ENCODE measurements at regions not wholly inside any gene's neighbourhood (a gene's known extent, or its start where the extent isn't known, plus 50 kb on each side); places are given as distances from the start of the nearest gene placed in this dataset.
A peak's percentile ranks its signal among the peaks of the same experiment; 100 is the strongest.

DNA sequence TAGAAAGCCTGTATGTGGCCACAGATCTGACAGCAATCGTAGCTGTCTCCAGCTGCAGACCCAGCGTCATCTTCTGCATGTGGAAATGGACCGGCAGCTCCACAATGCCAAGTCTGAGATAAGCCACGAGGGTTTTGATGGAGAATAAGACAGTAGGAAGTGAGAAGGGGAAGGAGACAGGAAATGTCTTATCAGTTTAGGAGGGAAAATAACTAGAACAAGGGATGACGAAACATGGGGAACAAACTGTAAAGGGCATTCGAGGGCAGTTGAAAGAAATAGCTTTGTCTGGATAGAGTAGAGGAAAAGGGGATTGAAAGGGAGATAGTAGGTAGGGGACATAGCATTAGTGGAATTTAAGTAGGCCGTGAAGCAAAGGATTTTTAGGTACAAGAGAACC is 74.0 kb upstream of the CTTNBP2NL start (continued):
- TF ChIP-seq VEZF1 (CRISPR knock-in tag; IDR thresholded peaks at IDR 0.05) (0 out of 2 replicates have a peak, but pooled peaks have one; percentile 19), SIN3A (IDR thresholded peaks at IDR 0.05; ENCODE audit: borderline replicate concordance in 2 of 2, control insufficient read depth in 1 of 2, low read depth in 2 of 2, low read length in 2 of 2) (no peak), NCOA1 (IDR thresholded peaks at IDR 0.05; ENCODE audit: low read depth) (no peak; the same call in 1 of the 2 replicates), ETV6 (IDR thresholded peaks at IDR 0.05; ENCODE audit: borderline replicate concordance in 1 of 2, low read depth in 2 of 2, low read length in 1 of 2) (peak; percentile 91 to 92), ETV6 (CRISPR knock-in tag; IDR thresholded peaks at IDR 0.05; ENCODE audit: borderline replicate concordance) (no peak), IRF9 (tag; IDR thresholded peaks at IDR 0.05) (peak; percentile 66; the same call in 1 of the 2 replicates), ZNF311 (CRISPR knock-in tag; IDR thresholded peaks at IDR 0.05) (peak; percentile 53; the same call in 1 of the 2 replicates), MCM2 (IDR thresholded peaks at IDR 0.05; ENCODE audit: low read depth) (no peak), SMARCA4 (IDR thresholded peaks at IDR 0.05) (peak; percentile 56; the same call in 1 of the 2 replicates), MTA2 (IDR thresholded peaks at IDR 0.05; ENCODE audit: low read depth) (no peak), ZNF384 (IDR thresholded peaks at IDR 0.05; ENCODE audit: low read depth, low read length) (no peak), SIN3B (IDR thresholded peaks at IDR 0.05; ENCODE audit: low read depth) (no peak)
- TF ChIP-seq, protein P1, sequence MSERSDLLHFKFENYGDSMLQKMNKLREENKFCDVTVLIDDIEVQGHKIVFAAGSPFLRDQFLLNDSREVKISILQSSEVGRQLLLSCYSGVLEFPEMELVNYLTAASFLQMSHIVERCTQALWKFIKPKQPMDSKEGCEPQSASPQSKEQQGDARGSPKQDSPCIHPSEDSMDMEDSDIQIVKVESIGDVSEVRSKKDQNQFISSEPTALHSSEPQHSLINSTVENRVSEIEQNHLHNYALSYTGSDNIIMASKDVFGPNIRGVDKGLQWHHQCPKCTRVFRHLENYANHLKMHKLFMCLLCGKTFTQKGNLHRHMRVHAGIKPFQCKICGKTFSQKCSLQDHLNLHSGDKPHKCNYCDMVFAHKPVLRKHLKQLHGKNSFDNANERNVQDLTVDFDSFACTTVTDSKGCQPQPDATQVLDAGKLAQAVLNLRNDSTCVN (CRISPR knock-in tag; IDR thresholded peaks at IDR 0.05): peak; percentile 95
- TF ChIP-seq, protein P2, sequence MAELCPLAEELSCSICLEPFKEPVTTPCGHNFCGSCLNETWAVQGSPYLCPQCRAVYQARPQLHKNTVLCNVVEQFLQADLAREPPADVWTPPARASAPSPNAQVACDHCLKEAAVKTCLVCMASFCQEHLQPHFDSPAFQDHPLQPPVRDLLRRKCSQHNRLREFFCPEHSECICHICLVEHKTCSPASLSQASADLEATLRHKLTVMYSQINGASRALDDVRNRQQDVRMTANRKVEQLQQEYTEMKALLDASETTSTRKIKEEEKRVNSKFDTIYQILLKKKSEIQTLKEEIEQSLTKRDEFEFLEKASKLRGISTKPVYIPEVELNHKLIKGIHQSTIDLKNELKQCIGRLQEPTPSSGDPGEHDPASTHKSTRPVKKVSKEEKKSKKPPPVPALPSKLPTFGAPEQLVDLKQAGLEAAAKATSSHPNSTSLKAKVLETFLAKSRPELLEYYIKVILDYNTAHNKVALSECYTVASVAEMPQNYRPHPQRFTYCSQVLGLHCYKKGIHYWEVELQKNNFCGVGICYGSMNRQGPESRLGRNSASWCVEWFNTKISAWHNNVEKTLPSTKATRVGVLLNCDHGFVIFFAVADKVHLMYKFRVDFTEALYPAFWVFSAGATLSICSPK (IDR thresholded peaks at IDR 0.05; ENCODE audit: borderline replicate concordance): no peak
- TF ChIP-seq, protein P3, sequence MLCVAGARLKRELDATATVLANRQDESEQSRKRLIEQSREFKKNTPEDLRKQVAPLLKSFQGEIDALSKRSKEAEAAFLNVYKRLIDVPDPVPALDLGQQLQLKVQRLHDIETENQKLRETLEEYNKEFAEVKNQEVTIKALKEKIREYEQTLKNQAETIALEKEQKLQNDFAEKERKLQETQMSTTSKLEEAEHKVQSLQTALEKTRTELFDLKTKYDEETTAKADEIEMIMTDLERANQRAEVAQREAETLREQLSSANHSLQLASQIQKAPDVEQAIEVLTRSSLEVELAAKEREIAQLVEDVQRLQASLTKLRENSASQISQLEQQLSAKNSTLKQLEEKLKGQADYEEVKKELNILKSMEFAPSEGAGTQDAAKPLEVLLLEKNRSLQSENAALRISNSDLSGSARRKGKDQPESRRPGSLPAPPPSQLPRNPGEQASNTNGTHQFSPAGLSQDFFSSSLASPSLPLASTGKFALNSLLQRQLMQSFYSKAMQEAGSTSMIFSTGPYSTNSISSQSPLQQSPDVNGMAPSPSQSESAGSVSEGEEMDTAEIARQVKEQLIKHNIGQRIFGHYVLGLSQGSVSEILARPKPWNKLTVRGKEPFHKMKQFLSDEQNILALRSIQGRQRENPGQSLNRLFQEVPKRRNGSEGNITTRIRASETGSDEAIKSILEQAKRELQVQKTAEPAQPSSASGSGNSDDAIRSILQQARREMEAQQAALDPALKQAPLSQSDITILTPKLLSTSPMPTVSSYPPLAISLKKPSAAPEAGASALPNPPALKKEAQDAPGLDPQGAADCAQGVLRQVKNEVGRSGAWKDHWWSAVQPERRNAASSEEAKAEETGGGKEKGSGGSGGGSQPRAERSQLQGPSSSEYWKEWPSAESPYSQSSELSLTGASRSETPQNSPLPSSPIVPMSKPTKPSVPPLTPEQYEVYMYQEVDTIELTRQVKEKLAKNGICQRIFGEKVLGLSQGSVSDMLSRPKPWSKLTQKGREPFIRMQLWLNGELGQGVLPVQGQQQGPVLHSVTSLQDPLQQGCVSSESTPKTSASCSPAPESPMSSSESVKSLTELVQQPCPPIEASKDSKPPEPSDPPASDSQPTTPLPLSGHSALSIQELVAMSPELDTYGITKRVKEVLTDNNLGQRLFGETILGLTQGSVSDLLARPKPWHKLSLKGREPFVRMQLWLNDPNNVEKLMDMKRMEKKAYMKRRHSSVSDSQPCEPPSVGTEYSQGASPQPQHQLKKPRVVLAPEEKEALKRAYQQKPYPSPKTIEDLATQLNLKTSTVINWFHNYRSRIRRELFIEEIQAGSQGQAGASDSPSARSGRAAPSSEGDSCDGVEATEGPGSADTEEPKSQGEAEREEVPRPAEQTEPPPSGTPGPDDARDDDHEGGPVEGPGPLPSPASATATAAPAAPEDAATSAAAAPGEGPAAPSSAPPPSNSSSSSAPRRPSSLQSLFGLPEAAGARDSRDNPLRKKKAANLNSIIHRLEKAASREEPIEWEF (CRISPR knock-in tag; IDR thresholded peaks at IDR 0.05): no peak
- TF ChIP-seq, protein P4, sequence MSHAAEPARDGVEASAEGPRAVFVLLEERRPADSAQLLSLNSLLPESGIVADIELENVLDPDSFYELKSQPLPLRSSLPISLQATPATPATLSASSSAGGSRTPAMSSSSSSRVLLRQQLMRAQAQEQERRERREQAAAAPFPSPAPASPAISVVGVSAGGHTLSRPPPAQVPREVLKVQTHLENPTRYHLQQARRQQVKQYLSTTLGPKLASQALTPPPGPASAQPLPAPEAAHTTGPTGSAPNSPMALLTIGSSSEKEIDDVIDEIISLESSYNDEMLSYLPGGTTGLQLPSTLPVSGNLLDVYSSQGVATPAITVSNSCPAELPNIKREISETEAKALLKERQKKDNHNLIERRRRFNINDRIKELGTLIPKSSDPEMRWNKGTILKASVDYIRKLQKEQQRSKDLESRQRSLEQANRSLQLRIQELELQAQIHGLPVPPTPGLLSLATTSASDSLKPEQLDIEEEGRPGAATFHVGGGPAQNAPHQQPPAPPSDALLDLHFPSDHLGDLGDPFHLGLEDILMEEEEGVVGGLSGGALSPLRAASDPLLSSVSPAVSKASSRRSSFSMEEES (CRISPR knock-in tag; IDR thresholded peaks at IDR 0.05): no peak

Data from K562 (cell line).